Kidney epithelial cell (primary cell): ENCODE measurements at regions not wholly inside any gene's neighbourhood (a gene's known extent, or its start where the extent isn't known, plus 50 kb on each side); places are given as distances from the start of the nearest gene placed in this dataset.

Experiments used
- DNase-seq: peaks from one replicate; pipeline ENCODE4 v3.0.0-alpha.2; 2010; ENCODE audit warnings: low read depth
- H3K27me3 ChIP-seq: 2 replicates; pipeline ENCODE4 v1.6.0; 2011; ENCODE audit warnings: low read length; ENCODE audit not compliant: control insufficient read depth, insufficient read depth
- H3K36me3 ChIP-seq: 2 replicates; pipeline ENCODE4 v1.5.1; 2011; ENCODE audit warnings: low read length; ENCODE audit not compliant: control insufficient read depth, insufficient read depth
- H3K4me3 ChIP-seq: 2 replicates; pipeline ENCODE4 v1.5.1; 2011; ENCODE audit warnings: low read depth, mild to moderate bottlenecking, control low read depth, low read length
- CTCF ChIP-seq: IDR thresholded peaks from 2 replicates; pipeline ENCODE4 v1.5.1; 2011; ENCODE audit warnings: mild to moderate bottlenecking, moderate library complexity, low read length, control low read depth, inconsistent platforms; ENCODE audit not compliant: insufficient read depth, poor library complexity, severe bottlenecking

DNA sequence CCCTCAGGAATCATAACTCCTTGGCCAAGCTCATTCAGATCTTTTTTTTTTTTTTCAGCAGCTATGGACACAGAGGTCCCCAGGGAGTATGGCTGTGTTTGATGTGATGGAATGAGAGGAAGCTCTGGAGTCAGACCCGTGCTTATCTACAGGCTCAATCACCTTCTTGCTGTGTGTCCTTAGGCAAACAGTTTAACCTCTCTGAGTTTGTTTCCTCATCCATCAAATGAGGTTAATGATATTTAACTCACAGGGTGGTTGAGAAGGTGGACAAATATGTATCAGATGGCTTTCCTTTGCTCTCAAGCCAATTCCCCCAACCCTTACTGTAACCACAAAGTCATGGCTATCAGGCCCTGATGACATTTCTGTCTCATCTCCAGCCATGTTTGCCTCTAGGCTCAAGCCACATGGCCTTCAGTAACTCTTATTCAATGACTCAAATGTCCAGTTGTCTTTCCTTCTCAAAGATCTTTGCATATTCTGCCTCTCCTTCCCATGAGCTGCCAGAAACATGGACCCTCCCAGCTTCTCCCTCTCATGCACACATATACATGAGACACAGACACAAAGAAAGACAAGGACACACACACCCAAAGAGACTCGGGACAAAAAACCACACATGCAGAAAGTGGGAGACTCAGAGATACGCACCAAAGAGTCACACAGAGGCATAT lies 303.5 kb upstream of the KAZN start:
- no peak for DNase-seq
- no peaks in the 10 kb centered on the region for H3K36me3 ChIP-seq
- H3K27me3 ChIP-seq: no peaks in the 10 kb centered on the region
- H3K4me3 ChIP-seq: no peak overlapping the region
- no peak for TF ChIP-seq CTCF

DNA sequence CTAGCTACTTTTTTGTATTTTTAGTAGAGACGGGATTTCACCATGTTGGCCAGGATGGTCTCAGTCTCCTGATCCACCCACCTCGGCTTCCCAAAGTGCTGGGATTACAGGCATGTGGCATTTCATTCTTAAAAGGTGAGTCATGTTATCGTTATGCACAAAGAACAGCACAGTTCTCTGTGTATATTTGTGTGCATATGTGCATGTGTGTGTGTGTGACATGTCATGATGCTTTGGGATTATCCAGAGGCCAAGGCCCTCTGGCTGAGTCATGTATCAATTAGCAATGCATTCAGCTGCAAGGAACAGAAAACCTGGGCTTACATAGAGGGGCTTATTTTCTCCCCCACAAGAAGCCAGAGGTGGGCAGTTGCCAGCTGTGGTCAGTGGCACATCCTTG lies 301.7 kb upstream of the KAZN start:
- H3K36me3 ChIP-seq: no peaks in the 10 kb centered on the region
- no peak overlapping the region for H3K4me3 ChIP-seq
- no peak for DNase-seq
- TF ChIP-seq CTCF: no peak
- no peaks in the 10 kb centered on the region for H3K27me3 ChIP-seq

- H3K27me3 ChIP-seq: no peaks in the 10 kb centered on the region
- DNase-seq: no peak
- no peak overlapping the region for H3K4me3 ChIP-seq
- TF ChIP-seq CTCF: no peak
- no peaks in the 10 kb centered on the region for H3K36me3 ChIP-seq
Observed at GRCh38 chr1:14297356-14297755, 301.1 kb upstream of the KAZN start.

DNA sequence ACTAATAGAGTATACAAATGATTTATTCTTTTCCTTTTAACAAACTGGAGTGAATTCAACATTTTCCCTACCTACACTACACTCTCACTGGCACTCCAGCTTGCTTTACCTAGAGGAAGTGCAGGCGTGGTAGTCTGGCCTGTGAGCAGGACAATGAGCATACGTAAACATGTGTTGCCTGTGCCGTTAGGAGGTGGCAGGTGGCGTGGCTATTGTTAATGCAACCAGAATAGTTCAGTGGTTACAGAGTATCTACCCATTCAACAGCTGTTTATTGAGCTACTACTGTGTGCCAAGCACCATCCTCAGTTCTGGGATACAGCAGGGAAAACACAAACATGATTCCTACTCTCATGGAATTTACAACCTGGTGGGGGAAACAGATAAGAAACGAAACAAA lies 299.7 kb upstream of the KAZN start:
- no peaks in the 10 kb centered on the region for H3K27me3 ChIP-seq
- no peak for DNase-seq
- H3K36me3 ChIP-seq: no peaks in the 10 kb centered on the region
- H3K4me3 ChIP-seq: no peak overlapping the region
- no peak for TF ChIP-seq CTCF

DNA sequence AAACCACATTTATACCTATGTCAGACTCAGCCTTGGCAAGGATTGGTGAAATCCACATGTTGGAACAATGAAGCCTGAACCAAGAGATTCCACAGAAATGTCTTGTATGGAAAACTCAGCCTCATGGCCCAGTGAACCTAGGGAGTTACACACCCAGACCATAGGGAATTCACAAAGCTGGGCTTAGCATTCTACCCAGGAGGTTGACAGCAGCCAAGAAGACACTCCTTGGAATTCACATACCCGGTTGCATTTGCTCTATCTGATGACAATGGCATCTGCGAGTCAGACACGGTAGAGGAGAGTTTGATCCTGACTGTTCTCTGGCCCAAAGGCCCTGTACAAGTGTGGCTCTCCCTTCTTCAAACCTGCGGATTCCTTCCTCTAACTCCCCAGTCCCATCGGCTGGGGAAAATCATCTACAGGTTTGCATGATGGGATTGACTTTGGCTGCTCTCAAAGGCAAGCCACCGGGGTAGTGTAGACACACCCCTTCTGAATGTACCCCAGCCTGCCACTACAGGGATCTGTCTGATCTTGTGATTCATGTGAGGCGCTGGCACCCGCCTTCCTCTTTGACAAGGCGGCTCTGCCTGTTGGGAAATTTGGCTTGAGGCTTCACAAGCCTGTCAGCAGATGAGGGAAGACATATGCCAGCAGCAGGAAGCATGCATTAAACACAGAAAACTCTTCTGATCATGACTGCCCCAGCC lies 297.3 kb upstream of the KAZN start:
- no peak for TF ChIP-seq CTCF
- Histone ChIP-seq H3K27me3 (no peaks in the 10 kb centered on the region), H3K36me3 (no peaks in the 10 kb centered on the region), H3K4me3 (no peak overlapping the region)
- no peak for DNase-seq

GRCh38 chr1:14301704-14302024 lies 296.8 kb upstream of the KAZN start:
- DNase-seq: no peak
- no peaks in the 10 kb centered on the region for H3K27me3 ChIP-seq
- H3K4me3 ChIP-seq: no peak overlapping the region
- no peak for TF ChIP-seq CTCF
- H3K36me3 ChIP-seq: no peaks in the 10 kb centered on the region
